ENCODE measurements at regions not wholly inside any gene's neighbourhood (a gene's known extent, or its start where the extent isn't known, plus 50 kb on each side); places are given as distances from the start of the nearest gene placed in this dataset.

DNA sequence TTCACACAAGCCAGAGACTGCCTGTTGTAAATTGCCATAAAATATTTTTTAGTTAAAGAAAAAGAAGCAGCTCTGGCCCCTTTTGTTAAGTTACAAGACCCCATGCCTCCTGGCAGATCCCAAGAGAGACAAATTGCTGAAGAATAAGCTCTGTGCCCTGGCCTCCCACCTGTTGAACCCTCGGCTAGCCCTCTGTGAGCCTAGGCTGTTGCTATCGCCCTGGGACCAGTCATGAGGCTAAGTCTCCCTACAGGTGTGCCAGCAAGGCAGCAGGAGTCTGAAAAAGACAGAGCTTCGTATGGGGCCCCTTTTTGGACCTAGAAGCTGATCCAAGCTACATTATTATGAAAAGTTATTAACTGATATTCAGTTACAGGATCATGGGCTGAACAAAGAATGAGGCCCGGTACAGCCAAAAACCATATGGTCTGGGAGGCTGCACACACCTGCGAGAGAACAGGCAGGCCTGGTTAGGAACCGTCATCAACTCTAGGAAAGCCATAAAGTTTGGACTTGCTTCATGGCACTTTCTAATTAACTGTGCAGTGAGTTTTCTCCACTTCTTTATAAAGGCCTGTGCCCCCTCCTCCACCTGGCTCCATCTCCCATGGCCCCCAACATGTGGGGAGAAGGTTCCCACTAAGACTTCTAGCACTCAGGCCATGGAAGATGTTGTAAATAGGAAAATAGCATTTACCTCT, 384.7 kb downstream of the ENC1 start:
- no peak for FAIRE-seq
- no peak for DNase-seq (ENCODE audit: low read depth, low spot score)
- Histone ChIP-seq H3K4me1 (ENCODE audit: control insufficient read depth, extremely low read depth, insufficient read depth, low read length) (peaks cover 7% of the 10 kb centered on the region), H3K79me2 (ENCODE audit: control insufficient read depth, insufficient read depth, low read length) (no peaks in the 10 kb centered on the region), H3K27me3 (ENCODE audit: control insufficient read depth in 2 of 2, insufficient read depth in 2 of 2, low read length in 2 of 2) (peaks cover 15 to 29% of the 10 kb centered on the region in 2 experiments), H3K9ac (replicated peaks; ENCODE audit: extremely low read depth, insufficient read depth, low read length) (no peak overlapping the region), H3K9me1 (replicated peaks; ENCODE audit: control insufficient read depth, extremely low read depth, insufficient read depth, low read length) (no peaks in the 10 kb centered on the region), H3K36me3 (ENCODE audit: control insufficient read depth in 2 of 2, extremely low read depth in 1 of 2, insufficient read depth in 2 of 2, low read length in 2 of 2) (no peaks in the 10 kb centered on the region), H3K27ac (ENCODE audit: insufficient read depth, low read depth, low read length) (no peak overlapping the region), H3K9me3 (replicated peaks; ENCODE audit: control insufficient read depth, insufficient read depth, low read length) (no peaks in the 10 kb centered on the region), H3K4me2 (ENCODE audit: insufficient read depth, low read length) (no peak overlapping the region), H2AFZ (ENCODE audit: low read depth, low read length) (no peak overlapping the region), H4K20me1 (replicated peaks; ENCODE audit: control insufficient read depth, extremely low read depth, insufficient read depth, low read length) (no peaks in the 10 kb centered on the region), H3K4me3 (replicated peaks in 1 of 3; ENCODE audit: insufficient read depth in 1 of 3, low read depth in 1 of 3, low read length in 3 of 3) (no peak overlapping the region)
- dilution Hi-C loops (cut with MboI; ENCODE audit: extremely low pct_ligation_motif_present, low sequenced_read_pairs) (no loop called here), intact Hi-C loops (cut with micrococcal nuclease) (no loop called here)
- POLR2A ChIA-PET, result no interaction called here
- CTCF ChIA-PET, result no interaction called here
- no TSS peak for BruUV-seq (replicated peaks)
- TF ChIP-seq CTCF (IDR thresholded peaks at IDR 0.05; ENCODE audit: extremely low read depth in 1 of 2, insufficient read depth in 1 of 2, low read depth in 1 of 2, low read length in 2 of 2) (no peak), JUN (IDR thresholded peaks at IDR 0.05; ENCODE audit: borderline replicate concordance, insufficient read depth, insufficient read length, low read depth) (no peak), FOS (IDR thresholded peaks at IDR 0.05; ENCODE audit: borderline replicate concordance, insufficient read depth, low read length) (no peak), POLR2AphosphoS5 (IDR thresholded peaks at IDR 0.05; ENCODE audit: insufficient read depth, low read depth, low read length) (no peak), POLR2A (IDR thresholded peaks at IDR 0.05; ENCODE audit: low read depth, low read length) (no peak)

DNA sequence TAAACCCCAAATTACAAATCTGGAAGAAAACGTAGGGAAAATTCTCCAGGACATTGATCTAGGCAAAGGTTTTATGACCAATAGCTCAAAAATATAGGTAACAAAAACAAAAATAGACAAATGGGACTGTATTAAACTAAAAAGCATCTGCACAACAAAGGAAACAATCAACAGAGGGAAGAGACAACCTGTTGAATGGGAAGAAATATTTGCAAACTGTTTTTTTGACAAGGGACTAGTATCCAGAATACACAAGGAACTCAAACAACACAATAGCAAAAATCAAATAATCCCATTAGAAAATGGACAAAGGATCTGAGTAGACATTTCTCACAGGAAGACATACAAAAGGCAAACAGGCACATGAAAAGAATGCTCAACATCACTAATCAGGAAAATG, 386.3 kb downstream of the ENC1 start:
- H3K79me2 ChIP-seq (ENCODE audit: control insufficient read depth, insufficient read depth, low read length), result no peaks in the 10 kb centered on the region
- no peaks in the 10 kb centered on the region for H4K20me1 ChIP-seq (replicated peaks; ENCODE audit: control insufficient read depth, extremely low read depth, insufficient read depth, low read length)
- intact Hi-C loops (cut with micrococcal nuclease) (no loop called here), dilution Hi-C loops (cut with MboI; ENCODE audit: extremely low pct_ligation_motif_present, low sequenced_read_pairs) (no loop called here)
- H3K9ac ChIP-seq (replicated peaks; ENCODE audit: extremely low read depth, insufficient read depth, low read length), result no peak overlapping the region
- H3K9me1 ChIP-seq (replicated peaks; ENCODE audit: control insufficient read depth, extremely low read depth, insufficient read depth, low read length), result no peaks in the 10 kb centered on the region
- no peak overlapping the region for H3K4me2 ChIP-seq (ENCODE audit: insufficient read depth, low read length)
- H3K27ac ChIP-seq (ENCODE audit: insufficient read depth, low read depth, low read length), result no peak overlapping the region
- H3K36me3 ChIP-seq (ENCODE audit: control insufficient read depth in 2 of 2, extremely low read depth in 1 of 2, insufficient read depth in 2 of 2, low read length in 2 of 2), result no peaks in the 10 kb centered on the region
- CTCF ChIA-PET, result no interaction called here
- no peaks in the 10 kb centered on the region for H3K9me3 ChIP-seq (replicated peaks; ENCODE audit: control insufficient read depth, insufficient read depth, low read length)
- DNase-seq (ENCODE audit: low read depth, low spot score) (no peak), FAIRE-seq (no peak)
- no TSS peak for BruUV-seq (replicated peaks)
- no peak overlapping the region for H2AFZ ChIP-seq (ENCODE audit: low read depth, low read length)
- H3K4me3 ChIP-seq (replicated peaks in 1 of 3; ENCODE audit: insufficient read depth in 1 of 3, low read depth in 1 of 3, low read length in 3 of 3), result no peak overlapping the region
- peaks cover 14 to 26% of the 10 kb centered on the region in 2 experiments for H3K27me3 ChIP-seq (ENCODE audit: control insufficient read depth in 2 of 2, insufficient read depth in 2 of 2, low read length in 2 of 2)
- TF ChIP-seq POLR2A (IDR thresholded peaks at IDR 0.05; ENCODE audit: low read depth, low read length) (no peak), EZH2 (IDR thresholded peaks at IDR 0.05; ENCODE audit: borderline replicate concordance, low read depth, low read length, severe bottlenecking) (no peak), CTCF (IDR thresholded peaks at IDR 0.05; ENCODE audit: extremely low read depth in 1 of 2, insufficient read depth in 1 of 2, low read depth in 1 of 2, low read length in 2 of 2) (no peak), MAX (IDR thresholded peaks at IDR 0.05; ENCODE audit: insufficient read depth, insufficient read length) (no peak), FOS (IDR thresholded peaks at IDR 0.05; ENCODE audit: borderline replicate concordance, insufficient read depth, low read length) (no peak), MYC (IDR thresholded peaks at IDR 0.05; ENCODE audit: low read depth, low read length) (no peak), JUN (IDR thresholded peaks at IDR 0.05; ENCODE audit: borderline replicate concordance, insufficient read depth, insufficient read length, low read depth) (no peak), POLR2AphosphoS5 (IDR thresholded peaks at IDR 0.05; ENCODE audit: insufficient read depth, low read depth, low read length) (no peak), GATA2 (IDR thresholded peaks at IDR 0.05; ENCODE audit: insufficient read depth, insufficient read length, low read depth, low read length) (no peak)
- POLR2A ChIA-PET, result no interaction called here
- H3K4me1 ChIP-seq (ENCODE audit: control insufficient read depth, extremely low read depth, insufficient read depth, low read length), result peaks cover 9% of the 10 kb centered on the region

Measured in endothelial cell of umbilical vein (primary cell).